ENCODE measurements at regions not wholly inside any gene's neighbourhood (a gene's known extent, or its start where the extent isn't known, plus 50 kb on each side); places are given as distances from the start of the nearest gene placed in this dataset.
A peak's percentile ranks its signal among the peaks of the same experiment; 100 is the strongest.
"Not testable (repeated sequence)": the region's sequence is repeated elsewhere in the genome, so short reads cannot be mapped to it uniquely, and the experiment has no call there.

DNA sequence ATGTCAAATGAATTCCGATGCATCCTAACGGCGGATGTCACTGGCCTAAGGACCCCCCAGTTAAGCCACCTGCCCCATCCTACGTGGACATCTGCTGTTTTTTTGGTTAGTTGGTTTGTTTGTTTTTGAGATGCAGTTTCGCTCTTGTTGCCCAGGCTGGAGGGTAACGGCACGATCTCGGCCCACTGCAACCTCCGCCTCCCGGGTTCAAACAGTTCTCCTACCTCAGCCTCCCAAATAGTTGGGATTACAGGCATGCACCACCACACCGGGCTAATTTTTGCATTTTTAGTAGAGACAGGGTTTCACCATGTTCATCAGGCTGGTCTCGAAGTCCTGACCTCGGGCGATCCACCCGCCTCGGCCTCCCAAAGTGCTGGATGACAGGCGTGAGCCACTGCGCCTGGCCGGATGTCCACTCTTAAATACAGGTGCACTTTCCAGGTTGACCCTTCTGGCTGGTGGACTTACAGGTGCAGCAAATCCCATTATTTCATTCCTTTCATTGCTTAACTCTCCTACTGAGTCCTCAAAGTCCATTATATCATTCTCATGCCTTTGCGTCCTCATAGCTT is 206.2 kb downstream of the CRLF2 start:
- Mint-ChIP-seq H3K27ac (no peak overlapping the region), H3K9me3 (no peaks in the 10 kb centered on the region), H3K27me3 (peaks cover 7% of the 10 kb centered on the region), H3K36me3 (no peaks in the 10 kb centered on the region), H3K4me1 (ENCODE audit: unreplicated experiment) (no peaks in the 10 kb centered on the region), H3K4me3 (no peak overlapping the region)
- TF ChIP-seq, protein P1, sequence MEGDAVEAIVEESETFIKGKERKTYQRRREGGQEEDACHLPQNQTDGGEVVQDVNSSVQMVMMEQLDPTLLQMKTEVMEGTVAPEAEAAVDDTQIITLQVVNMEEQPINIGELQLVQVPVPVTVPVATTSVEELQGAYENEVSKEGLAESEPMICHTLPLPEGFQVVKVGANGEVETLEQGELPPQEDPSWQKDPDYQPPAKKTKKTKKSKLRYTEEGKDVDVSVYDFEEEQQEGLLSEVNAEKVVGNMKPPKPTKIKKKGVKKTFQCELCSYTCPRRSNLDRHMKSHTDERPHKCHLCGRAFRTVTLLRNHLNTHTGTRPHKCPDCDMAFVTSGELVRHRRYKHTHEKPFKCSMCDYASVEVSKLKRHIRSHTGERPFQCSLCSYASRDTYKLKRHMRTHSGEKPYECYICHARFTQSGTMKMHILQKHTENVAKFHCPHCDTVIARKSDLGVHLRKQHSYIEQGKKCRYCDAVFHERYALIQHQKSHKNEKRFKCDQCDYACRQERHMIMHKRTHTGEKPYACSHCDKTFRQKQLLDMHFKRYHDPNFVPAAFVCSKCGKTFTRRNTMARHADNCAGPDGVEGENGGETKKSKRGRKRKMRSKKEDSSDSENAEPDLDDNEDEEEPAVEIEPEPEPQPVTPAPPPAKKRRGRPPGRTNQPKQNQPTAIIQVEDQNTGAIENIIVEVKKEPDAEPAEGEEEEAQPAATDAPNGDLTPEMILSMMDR (conservative IDR thresholded peaks at IDR 0.05) = no peak
- DNase-seq (ENCODE audit: extremely low spot score, unreplicated experiment) = no peak

DNA sequence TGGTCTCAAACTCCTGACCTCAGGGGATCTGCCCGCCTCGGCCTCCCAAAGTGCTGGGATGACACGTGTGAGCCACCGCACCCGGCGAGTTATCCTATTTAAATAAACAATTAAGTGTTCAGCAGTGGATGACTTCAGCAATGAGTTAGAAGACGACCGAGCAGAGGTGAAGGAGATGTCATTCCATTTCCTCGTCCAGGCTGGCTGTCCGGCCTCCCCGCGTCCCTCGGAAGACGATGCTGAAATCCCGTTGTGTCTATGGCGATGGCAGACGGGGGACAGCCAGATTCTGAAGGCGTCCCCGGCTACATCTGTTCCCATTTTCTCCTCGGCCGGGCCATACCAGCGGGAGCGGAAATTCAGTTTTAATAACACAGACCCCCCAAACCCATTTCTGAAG is 209.8 kb downstream of the CRLF2 start:
- TF ChIP-seq, protein P1 (conservative IDR thresholded peaks at IDR 0.05) = no peak
- H3K4me1 Mint-ChIP-seq (ENCODE audit: unreplicated experiment) = no peaks in the 10 kb centered on the region
- H3K9me3 Mint-ChIP-seq = no peaks in the 10 kb centered on the region
- no peaks in the 10 kb centered on the region for H3K27me3 Mint-ChIP-seq
- no peaks in the 10 kb centered on the region for H3K36me3 Mint-ChIP-seq
- DNase-seq (ENCODE audit: extremely low spot score, unreplicated experiment) = no peak
- no peak overlapping the region for H3K4me3 Mint-ChIP-seq
- no peak overlapping the region for H3K27ac Mint-ChIP-seq

DNA sequence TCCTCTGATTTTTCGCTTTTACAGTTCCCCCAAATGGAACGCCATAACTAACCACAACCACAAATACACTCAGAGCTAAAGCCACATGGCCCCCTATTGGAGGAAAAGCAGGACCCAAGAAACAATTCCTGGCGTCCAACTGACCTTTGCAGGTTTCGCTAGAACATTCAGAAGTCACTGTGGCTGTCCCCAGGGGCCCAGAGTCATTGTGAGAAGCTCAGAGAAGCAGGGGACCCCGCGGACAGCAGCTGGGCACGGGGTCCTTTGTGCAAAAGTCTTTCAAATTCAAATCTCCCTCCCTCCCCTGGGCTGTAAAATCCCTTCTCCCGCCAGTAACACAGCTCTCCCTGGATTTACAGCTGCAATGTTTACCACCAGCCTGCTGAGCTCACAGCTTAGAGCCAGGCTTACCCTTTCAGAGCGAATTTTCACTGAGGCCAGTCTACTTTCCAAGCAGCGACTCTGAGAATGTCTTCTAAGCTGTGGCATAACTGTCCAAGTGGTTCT is 214.8 kb downstream of the CRLF2 start:
- no peak for DNase-seq (ENCODE audit: extremely low spot score, unreplicated experiment)
- H3K4me1 Mint-ChIP-seq (ENCODE audit: unreplicated experiment) = no peaks in the 10 kb centered on the region
- no peaks in the 10 kb centered on the region for H3K9me3 Mint-ChIP-seq
- TF ChIP-seq, protein P1 (conservative IDR thresholded peaks at IDR 0.05) = no peak
- H3K27me3 Mint-ChIP-seq = no peaks in the 10 kb centered on the region
- no peak overlapping the region for H3K27ac Mint-ChIP-seq
- no peak overlapping the region for H3K4me3 Mint-ChIP-seq
- no peaks in the 10 kb centered on the region for H3K36me3 Mint-ChIP-seq

DNA sequence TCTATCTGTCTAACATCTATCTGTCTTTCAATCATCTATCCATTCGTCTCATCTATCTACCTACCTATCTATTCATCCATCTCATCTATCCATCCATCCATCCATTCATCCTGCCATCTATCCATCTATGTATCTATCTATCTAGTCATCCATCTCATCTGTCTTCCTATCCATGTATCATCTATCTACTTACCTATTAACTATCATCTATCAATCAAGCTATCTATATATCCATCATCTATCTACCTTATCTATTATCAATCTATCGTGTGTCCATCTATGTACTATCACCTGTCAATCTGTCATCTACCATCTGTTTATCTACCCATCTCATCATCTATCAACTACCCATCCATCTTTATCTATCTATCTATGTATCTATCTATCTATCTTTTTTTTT is 217.7 kb downstream of the CRLF2 start:
- no peak for DNase-seq (ENCODE audit: extremely low spot score, unreplicated experiment)
- H3K27ac Mint-ChIP-seq = no peak overlapping the region
- no peak overlapping the region for H3K4me3 Mint-ChIP-seq
- no peaks in the 10 kb centered on the region for H3K4me1 Mint-ChIP-seq (ENCODE audit: unreplicated experiment)
- H3K27me3 Mint-ChIP-seq = peaks cover 13% of the 10 kb centered on the region
- H3K36me3 Mint-ChIP-seq = no peaks in the 10 kb centered on the region
- no peaks in the 10 kb centered on the region for H3K9me3 Mint-ChIP-seq
- TF ChIP-seq, protein P1 (conservative IDR thresholded peaks at IDR 0.05) = no peak

DNA sequence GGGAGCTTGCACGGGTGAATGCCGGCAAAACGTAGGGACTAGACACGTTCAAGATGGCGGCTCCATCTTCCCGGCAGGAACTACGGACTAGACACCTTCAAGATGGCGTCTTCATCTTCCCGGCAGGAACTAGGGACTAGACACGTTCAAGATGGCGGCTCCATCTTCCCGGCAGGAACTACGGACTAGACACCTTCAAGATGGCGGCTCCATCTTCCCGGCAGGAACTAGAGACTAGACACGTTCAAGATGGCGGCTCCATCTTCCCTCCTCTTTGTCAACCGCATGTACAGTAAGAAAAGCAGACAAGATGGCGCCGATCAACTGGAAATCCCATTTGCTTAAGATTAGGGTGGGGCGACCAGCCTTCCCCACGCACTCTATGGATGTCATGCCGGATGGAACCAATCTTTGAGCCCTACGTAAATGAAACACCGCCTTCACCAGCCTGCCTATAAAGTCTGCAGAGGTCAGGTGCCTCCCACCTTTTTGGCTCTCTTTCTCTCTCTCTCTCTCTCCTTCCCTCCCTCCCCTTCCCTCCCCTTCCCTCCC is 222.4 kb downstream of the CRLF2 start:
- H3K27ac Mint-ChIP-seq = peak overlapping the region; percentile 80
- no peaks in the 10 kb centered on the region for H3K4me1 Mint-ChIP-seq (ENCODE audit: unreplicated experiment)
- peaks cover 16% of the 10 kb centered on the region for H3K27me3 Mint-ChIP-seq
- H3K36me3 Mint-ChIP-seq = no peaks in the 10 kb centered on the region
- no peaks in the 10 kb centered on the region for H3K9me3 Mint-ChIP-seq
- TF ChIP-seq, protein P1 (conservative IDR thresholded peaks at IDR 0.05) = no peak
- H3K4me3 Mint-ChIP-seq = peak overlapping the region; percentile 79
- no peak for DNase-seq (ENCODE audit: extremely low spot score, unreplicated experiment)

DNA sequence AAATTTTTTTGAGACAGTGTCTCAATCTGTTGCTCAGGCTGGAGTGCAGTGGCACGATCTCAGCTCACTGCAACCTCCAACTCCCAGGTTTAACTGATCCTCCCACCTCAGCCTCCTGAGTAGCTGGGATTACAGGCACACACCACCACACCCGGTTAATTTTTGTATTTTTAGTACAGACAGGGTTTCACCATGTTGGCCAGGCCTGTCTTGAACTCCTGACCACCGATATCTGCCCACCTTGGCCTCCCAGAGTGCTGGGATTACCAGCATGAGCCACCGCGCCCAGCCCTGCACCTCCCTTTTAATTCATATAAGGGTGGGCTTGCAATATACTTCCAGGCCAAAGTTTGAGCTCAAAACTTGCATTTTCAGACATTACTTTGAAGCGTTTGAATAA is 223.9 kb downstream of the CRLF2 start:
- H3K27ac Mint-ChIP-seq; H3K36me3 Mint-ChIP-seq; H3K4me3 Mint-ChIP-seq; H3K4me1 Mint-ChIP-seq (ENCODE audit: unreplicated experiment); H3K9me3 Mint-ChIP-seq; DNase-seq (ENCODE audit: extremely low spot score, unreplicated experiment): not testable (repeated sequence)
- H3K27me3 Mint-ChIP-seq = peaks cover 19% of the 10 kb centered on the region

Measured in type B pancreatic cell (in vitro differentiated cells).